ENCODE measurements at regions not wholly inside any gene's neighbourhood (a gene's known extent, or its start where the extent isn't known, plus 50 kb on each side); places are given as distances from the start of the nearest gene placed in this dataset.

- TF ChIP-seq, protein P1, sequence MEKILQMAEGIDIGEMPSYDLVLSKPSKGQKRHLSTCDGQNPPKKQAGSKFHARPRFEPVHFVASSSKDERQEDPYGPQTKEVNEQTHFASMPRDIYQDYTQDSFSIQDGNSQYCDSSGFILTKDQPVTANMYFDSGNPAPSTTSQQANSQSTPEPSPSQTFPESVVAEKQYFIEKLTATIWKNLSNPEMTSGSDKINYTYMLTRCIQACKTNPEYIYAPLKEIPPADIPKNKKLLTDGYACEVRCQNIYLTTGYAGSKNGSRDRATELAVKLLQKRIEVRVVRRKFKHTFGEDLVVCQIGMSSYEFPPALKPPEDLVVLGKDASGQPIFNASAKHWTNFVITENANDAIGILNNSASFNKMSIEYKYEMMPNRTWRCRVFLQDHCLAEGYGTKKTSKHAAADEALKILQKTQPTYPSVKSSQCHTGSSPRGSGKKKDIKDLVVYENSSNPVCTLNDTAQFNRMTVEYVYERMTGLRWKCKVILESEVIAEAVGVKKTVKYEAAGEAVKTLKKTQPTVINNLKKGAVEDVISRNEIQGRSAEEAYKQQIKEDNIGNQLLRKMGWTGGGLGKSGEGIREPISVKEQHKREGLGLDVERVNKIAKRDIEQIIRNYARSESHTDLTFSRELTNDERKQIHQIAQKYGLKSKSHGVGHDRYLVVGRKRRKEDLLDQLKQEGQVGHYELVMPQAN (conservative IDR thresholded peaks at IDR 0.05), result no peak
- TF ChIP-seq RCOR1 (conservative IDR thresholded peaks at IDR 0.05; ENCODE audit: low read depth, low read length), result no peak
- TF ChIP-seq, protein P2, sequence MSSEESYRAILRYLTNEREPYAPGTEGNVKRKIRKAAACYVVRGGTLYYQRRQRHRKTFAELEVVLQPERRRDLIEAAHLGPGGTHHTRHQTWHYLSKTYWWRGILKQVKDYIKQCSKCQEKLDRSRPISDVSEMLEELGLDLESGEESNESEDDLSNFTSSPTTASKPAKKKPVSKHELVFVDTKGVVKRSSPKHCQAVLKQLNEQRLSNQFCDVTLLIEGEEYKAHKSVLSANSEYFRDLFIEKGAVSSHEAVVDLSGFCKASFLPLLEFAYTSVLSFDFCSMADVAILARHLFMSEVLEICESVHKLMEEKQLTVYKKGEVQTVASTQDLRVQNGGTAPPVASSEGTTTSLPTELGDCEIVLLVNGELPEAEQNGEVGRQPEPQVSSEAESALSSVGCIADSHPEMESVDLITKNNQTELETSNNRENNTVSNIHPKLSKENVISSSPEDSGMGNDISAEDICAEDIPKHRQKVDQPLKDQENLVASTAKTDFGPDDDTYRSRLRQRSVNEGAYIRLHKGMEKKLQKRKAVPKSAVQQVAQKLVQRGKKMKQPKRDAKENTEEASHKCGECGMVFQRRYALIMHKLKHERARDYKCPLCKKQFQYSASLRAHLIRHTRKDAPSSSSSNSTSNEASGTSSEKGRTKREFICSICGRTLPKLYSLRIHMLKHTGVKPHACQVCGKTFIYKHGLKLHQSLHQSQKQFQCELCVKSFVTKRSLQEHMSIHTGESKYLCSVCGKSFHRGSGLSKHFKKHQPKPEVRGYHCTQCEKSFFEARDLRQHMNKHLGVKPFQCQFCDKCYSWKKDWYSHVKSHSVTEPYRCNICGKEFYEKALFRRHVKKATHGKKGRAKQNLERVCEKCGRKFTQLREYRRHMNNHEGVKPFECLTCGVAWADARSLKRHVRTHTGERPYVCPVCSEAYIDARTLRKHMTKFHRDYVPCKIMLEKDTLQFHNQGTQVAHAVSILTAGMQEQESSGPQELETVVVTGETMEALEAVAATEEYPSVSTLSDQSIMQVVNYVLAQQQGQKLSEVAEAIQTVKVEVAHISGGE (CRISPR knock-in tag; IDR thresholded peaks at IDR 0.05), result no peak
- TF ChIP-seq GATAD2B (conservative IDR thresholded peaks at IDR 0.05; ENCODE audit: low read depth), result no peak
Observed at GRCh38 chr1:194071205-194071604, 884.8 kb upstream of the B3GALT2 start (continued).

GRCh38 chr1:194069831-194070218 lies 883.4 kb upstream of the B3GALT2 start:
- intact Hi-C loops (cut with micrococcal nuclease; ENCODE audit: unreplicated experiment), result no loop called here
- Histone ChIP-seq H3K27ac (ENCODE audit: control insufficient read depth, insufficient read depth) (no peak overlapping the region), H3K9me3 (replicated peaks; ENCODE audit: control insufficient read depth, insufficient read depth, low read length) (no peaks in the 10 kb centered on the region), H3K36me3 (ENCODE audit: control insufficient read depth in 2 of 2, insufficient read depth in 2 of 2, low read length in 1 of 2) (no peaks in the 10 kb centered on the region), H3K79me2 (ENCODE audit: control insufficient read depth, insufficient read depth, low read length) (no peaks in the 10 kb centered on the region), H3K4me1 (ENCODE audit: control insufficient read depth, insufficient read depth, low read length) (no peaks in the 10 kb centered on the region), H4K20me1 (ENCODE audit: control insufficient read depth, insufficient read depth) (no peaks in the 10 kb centered on the region), H3K27me3 (replicated peaks in 1 of 2; ENCODE audit: control insufficient read depth in 2 of 2, insufficient read depth in 2 of 2, low read length in 1 of 2) (no peaks in the 10 kb centered on the region), H3K9ac (ENCODE audit: control insufficient read depth, insufficient read depth, low read length) (no peak overlapping the region), H3K4me2 (ENCODE audit: control insufficient read depth, insufficient read depth) (no peak overlapping the region), H2AFZ (ENCODE audit: control insufficient read depth, low read depth, low read length) (no peak overlapping the region), H3K4me3 (no peak overlapping the region)
- ATAC-seq (no peak), FAIRE-seq (no peak), DNase-seq (ENCODE audit: low read depth, low spot score) (no peak)
- in situ Hi-C loops (cut with MboI), result no loop called here
- ChIA-PET RAD21 (ENCODE audit: unreplicated experiment) (no interaction called here), POLR2A (no interaction called here), CTCF (no interaction called here), SMC1A (ENCODE audit: uncharacterized antibody, unreplicated experiment) (interaction anchor here (0.7 kb wide), 1 partner anchor 511 kb away, joined by 3 read pairs; no protein-coding TSS in a partner anchor)
- no TSS peak for BruUV-seq (replicated peaks)
- WGBS (ENCODE audit: insufficient coverage, insufficient replicate concordance, low lambda C conversion rate, missing lambda C conversion rate), result 88% methylated on average over 1 of the region's 1 CpG
- TF ChIP-seq ZNF687 (IDR thresholded peaks at IDR 0.05) (no peak), BHLHE40 (IDR thresholded peaks at IDR 0.05; ENCODE audit: borderline replicate concordance in 1 of 2, low read depth in 2 of 2, low read length in 1 of 2) (no peak), ZNF207 (IDR thresholded peaks at IDR 0.05; ENCODE audit: borderline replicate concordance) (no peak), SREBF2 (IDR thresholded peaks at IDR 0.05; ENCODE audit: low read length) (no peak), JUND (IDR thresholded peaks at IDR 0.05; ENCODE audit: low read depth, low read length) (no peak), MLLT1 (IDR thresholded peaks at IDR 0.05) (no peak), POLR2AphosphoS5 (IDR thresholded peaks at IDR 0.05; ENCODE audit: low read length) (no peak)
